Kidney epithelial cell (primary cell): ENCODE measurements at regions not wholly inside any gene's neighbourhood (a gene's known extent, or its start where the extent isn't known, plus 50 kb on each side); places are given as distances from the start of the nearest gene placed in this dataset.
A peak's percentile ranks its signal among the peaks of the same experiment; 100 is the strongest.

Source experiments
- DNase-seq: peaks from one replicate; pipeline ENCODE4 v3.0.0-alpha.2; 2010; ENCODE audit warnings: low read depth
- H3K27me3 ChIP-seq: 2 replicates; pipeline ENCODE4 v1.6.0; 2011; ENCODE audit warnings: low read length; ENCODE audit not compliant: control insufficient read depth, insufficient read depth
- H3K36me3 ChIP-seq: 2 replicates; pipeline ENCODE4 v1.5.1; 2011; ENCODE audit warnings: low read length; ENCODE audit not compliant: control insufficient read depth, insufficient read depth
- H3K4me3 ChIP-seq: 2 replicates; pipeline ENCODE4 v1.5.1; 2011; ENCODE audit warnings: low read depth, mild to moderate bottlenecking, control low read depth, low read length
- CTCF ChIP-seq: IDR thresholded peaks from 2 replicates; pipeline ENCODE4 v1.5.1; 2011; ENCODE audit warnings: mild to moderate bottlenecking, moderate library complexity, low read length, control low read depth, inconsistent platforms; ENCODE audit not compliant: insufficient read depth, poor library complexity, severe bottlenecking

- DNase-seq, result no peak
- no peak for TF ChIP-seq CTCF
- Histone ChIP-seq H3K36me3 (no peaks in the 10 kb centered on the region), H3K27me3 (no peaks in the 10 kb centered on the region), H3K4me3 (no peak overlapping the region)
These were observed 92.8 kb downstream of the ADCYAP1 start for GRCh38 chr18:997499-997898.

GRCh38 chr18:998936-999335, 94.3 kb downstream of the ADCYAP1 start:
- no peak for DNase-seq
- Histone ChIP-seq H3K27me3 (no peaks in the 10 kb centered on the region), H3K36me3 (no peaks in the 10 kb centered on the region), H3K4me3 (no peak overlapping the region)
- TF ChIP-seq CTCF, result no peak

- Histone ChIP-seq H3K27me3 (no peaks in the 10 kb centered on the region), H3K36me3 (no peaks in the 10 kb centered on the region), H3K4me3 (no peak overlapping the region)
- no peak for TF ChIP-seq CTCF
- peak; percentile 38 for DNase-seq
These were observed 98.0 kb downstream of the ADCYAP1 start for GRCh38 chr18:1002653-1003178.

GRCh38 chr18:1003499-1003898, 98.8 kb downstream of the ADCYAP1 start:
- DNase-seq, result no peak
- no peak for TF ChIP-seq CTCF
- Histone ChIP-seq H3K36me3 (no peaks in the 10 kb centered on the region), H3K4me3 (no peak overlapping the region), H3K27me3 (no peaks in the 10 kb centered on the region)

GRCh38 chr18:1006304-1006703, 101.6 kb downstream of the ADCYAP1 start:
- TF ChIP-seq CTCF, result no peak
- Histone ChIP-seq H3K27me3 (no peaks in the 10 kb centered on the region), H3K36me3 (no peaks in the 10 kb centered on the region), H3K4me3 (no peak overlapping the region)
- no peak for DNase-seq

GRCh38 chr18:1006965-1007364, 102.3 kb downstream of the ADCYAP1 start:
- no peak for DNase-seq
- TF ChIP-seq CTCF, result no peak
- Histone ChIP-seq H3K27me3 (no peaks in the 10 kb centered on the region), H3K4me3 (no peak overlapping the region), H3K36me3 (no peaks in the 10 kb centered on the region)
